MM.1S (cell line): ENCODE measurements at regions not wholly inside any gene's neighbourhood (a gene's known extent, or its start where the extent isn't known, plus 50 kb on each side); places are given as distances from the start of the nearest gene placed in this dataset.

Experiments
- CTCF ChIP-seq: fragments of 300-600 bp; sonication (generic); IDR thresholded peaks from 2 replicates; pipeline ENCODE4 v1.5.1; 2016; ENCODE audit warnings: antibody characterized with exemption, low read length, mixed read lengths
- EZH2 ChIP-seq: fragments of 300-600 bp; sonication (generic); optimal IDR thresholded peaks from 2 replicates; pipeline ENCODE3; 2017; ENCODE audit warnings: low read depth, mild to moderate bottlenecking, antibody characterized with exemption, low read length, mixed read lengths

DNA sequence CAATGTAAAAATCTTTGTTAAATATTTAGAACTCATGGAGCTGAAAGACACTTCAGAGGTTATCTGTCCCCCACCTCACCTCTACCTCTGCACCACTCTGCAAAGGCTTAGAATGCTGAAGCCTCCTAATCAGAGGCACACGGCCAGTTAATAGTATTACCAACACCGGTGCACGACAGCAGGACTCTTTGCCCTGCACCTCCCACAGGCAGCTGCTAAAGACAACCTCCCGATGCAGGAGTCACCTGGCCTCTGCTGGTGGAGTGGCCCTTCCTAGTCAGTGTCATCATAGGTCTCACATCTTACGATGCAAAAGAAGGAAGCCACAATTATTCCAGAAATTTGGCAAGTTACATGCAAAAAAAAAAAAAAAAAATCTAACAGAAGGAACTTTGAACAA lies 66.6 kb upstream of the MGMT start:
- TF ChIP-seq CTCF (no peak), EZH2 (no peak)
